ENCODE measurements at regions not wholly inside any gene's neighbourhood (a gene's known extent, or its start where the extent isn't known, plus 50 kb on each side); places are given as distances from the start of the nearest gene placed in this dataset.
"Not testable (repeated sequence)": the region's sequence is repeated elsewhere in the genome, so short reads cannot be mapped to it uniquely, and the experiment has no call there.

- H3K4me1 ChIP-seq (ENCODE audit: control insufficient read depth, insufficient read depth, low read length, poor library complexity, severe bottlenecking) = no peaks in the 10 kb centered on the region
- peaks cover 0 to 4% (median 0%) of the 10 kb centered on the region in 4 donors for H3K4me1 Mint-ChIP-seq
- no peaks in the 10 kb centered on the region for H3K27me3 ChIP-seq (ENCODE audit: control insufficient read depth, insufficient read depth, low read length)
- H3K4me3 Mint-ChIP-seq = no peak overlapping the region
- no peak for ATAC-seq (ENCODE audit: low read depth in 2 of 2)
- H3K27me3 Mint-ChIP-seq = no peaks in the 10 kb centered on the region
- H3K4me3 ChIP-seq (ENCODE audit: low read depth, low read length) = no peak overlapping the region
- H3K27ac ChIP-seq (ENCODE audit: insufficient read depth, low read length, poor library complexity, severe bottlenecking) = no peak overlapping the region
- H3K9me3 Mint-ChIP-seq = peaks cover 0 to 1% (median 0%) of the 10 kb centered on the region in 7 donors
- H3K9me3 ChIP-seq (ENCODE audit: control insufficient read depth in 2 of 2, low read length in 2 of 2) = no peaks in the 10 kb centered on the region
- H3K36me3 Mint-ChIP-seq = peaks cover 9% of the 10 kb centered on the region
- DNase-seq = no peak
- H3K27ac Mint-ChIP-seq = no peak overlapping the region
- H3K36me3 ChIP-seq (ENCODE audit: control insufficient read depth, insufficient read depth, low read length) = no peaks in the 10 kb centered on the region
These were observed 57.6 kb upstream of the TIAM2 start for GRCh38 chr6:154937306-154938220.

- H3K4me3 ChIP-seq (ENCODE audit: low read depth, low read length) = no peak overlapping the region
- Mint-ChIP-seq H3K9me3 (peaks cover 0 to 1% (median 0%) of the 10 kb centered on the region in 7 donors), H3K4me3 (no peak overlapping the region), H3K4me1 (peaks cover 0 to 4% (median 0%) of the 10 kb centered on the region in 4 donors), H3K27me3 (no peaks in the 10 kb centered on the region), H3K36me3 (peaks cover 9% of the 10 kb centered on the region), H3K27ac (no peak overlapping the region)
- H3K4me1 ChIP-seq (ENCODE audit: control insufficient read depth, insufficient read depth, low read length, poor library complexity, severe bottlenecking) = no peaks in the 10 kb centered on the region
- no peaks in the 10 kb centered on the region for H3K9me3 ChIP-seq (ENCODE audit: control insufficient read depth in 2 of 2, low read length in 2 of 2)
- DNase-seq = no peak
- no peaks in the 10 kb centered on the region for H3K27me3 ChIP-seq (ENCODE audit: control insufficient read depth, insufficient read depth, low read length)
- ATAC-seq (ENCODE audit: low read depth in 2 of 2) = no peak
- H3K27ac ChIP-seq (ENCODE audit: insufficient read depth, low read length, poor library complexity, severe bottlenecking) = no peak overlapping the region
- no peaks in the 10 kb centered on the region for H3K36me3 ChIP-seq (ENCODE audit: control insufficient read depth, insufficient read depth, low read length)
These were observed 56.9 kb upstream of the TIAM2 start for GRCh38 chr6:154938221-154938580.

GRCh38 chr6:154938727-154939285 is 56.3 kb upstream of the TIAM2 start:
- ATAC-seq (ENCODE audit: low read depth in 2 of 2); H3K4me3 Mint-ChIP-seq; H3K27ac ChIP-seq (ENCODE audit: insufficient read depth, low read length, poor library complexity, severe bottlenecking); H3K9me3 ChIP-seq (ENCODE audit: control insufficient read depth in 2 of 2, low read length in 2 of 2); H3K9me3 Mint-ChIP-seq; H3K27me3 Mint-ChIP-seq; DNase-seq; H3K4me1 ChIP-seq (ENCODE audit: control insufficient read depth, insufficient read depth, low read length, poor library complexity, severe bottlenecking); H3K4me3 ChIP-seq (ENCODE audit: low read depth, low read length); H3K36me3 ChIP-seq (ENCODE audit: control insufficient read depth, insufficient read depth, low read length); H3K27me3 ChIP-seq (ENCODE audit: control insufficient read depth, insufficient read depth, low read length); H3K36me3 Mint-ChIP-seq; H3K4me1 Mint-ChIP-seq: not testable (repeated sequence)
- H3K27ac Mint-ChIP-seq = peak overlapping the region in 1 of 3 donors; percentile 20

GRCh38 chr6:154942770-154943169 is 52.3 kb upstream of the TIAM2 start:
- DNase-seq (no peak), ATAC-seq (ENCODE audit: low read depth in 2 of 2) (no peak)
- H3K9me3 Mint-ChIP-seq = peaks cover 0 to 5% (median 0%) of the 10 kb centered on the region in 7 donors
- Histone ChIP-seq H3K9me3 (ENCODE audit: control insufficient read depth in 2 of 2, low read length in 2 of 2) (no peaks in the 10 kb centered on the region), H3K36me3 (ENCODE audit: control insufficient read depth, insufficient read depth, low read length) (no peaks in the 10 kb centered on the region), H3K27me3 (ENCODE audit: control insufficient read depth, insufficient read depth, low read length) (no peaks in the 10 kb centered on the region), H3K4me1 (ENCODE audit: control insufficient read depth, insufficient read depth, low read length, poor library complexity, severe bottlenecking) (no peaks in the 10 kb centered on the region), H3K27ac (ENCODE audit: insufficient read depth, low read length, poor library complexity, severe bottlenecking) (no peak overlapping the region), H3K4me3 (ENCODE audit: low read depth, low read length) (no peak overlapping the region)
- no peak overlapping the region for H3K4me3 Mint-ChIP-seq
- no peak overlapping the region for H3K27ac Mint-ChIP-seq
- no peaks in the 10 kb centered on the region for H3K4me1 Mint-ChIP-seq
- H3K36me3 Mint-ChIP-seq = peaks cover 13% of the 10 kb centered on the region
- no peaks in the 10 kb centered on the region for H3K27me3 Mint-ChIP-seq

- Mint-ChIP-seq H3K9me3 (peaks cover 0 to 5% (median 0%) of the 10 kb centered on the region in 7 donors), H3K4me3 (no peak overlapping the region), H3K4me1 (peaks cover 0 to under 1% (median under 1%) of the 10 kb centered on the region in 4 donors), H3K27ac (no peak overlapping the region), H3K27me3 (no peaks in the 10 kb centered on the region), H3K36me3 (peaks cover 21% of the 10 kb centered on the region)
- H3K9me3 ChIP-seq (ENCODE audit: control insufficient read depth in 2 of 2, low read length in 2 of 2) = no peaks in the 10 kb centered on the region
- H3K36me3 ChIP-seq (ENCODE audit: control insufficient read depth, insufficient read depth, low read length) = no peaks in the 10 kb centered on the region
- H3K4me3 ChIP-seq (ENCODE audit: low read depth, low read length) = no peak overlapping the region
- H3K27ac ChIP-seq (ENCODE audit: insufficient read depth, low read length, poor library complexity, severe bottlenecking) = no peak overlapping the region
- ATAC-seq (ENCODE audit: low read depth in 2 of 2) (no peak), DNase-seq (no peak)
- no peaks in the 10 kb centered on the region for H3K4me1 ChIP-seq (ENCODE audit: control insufficient read depth, insufficient read depth, low read length, poor library complexity, severe bottlenecking)
- H3K27me3 ChIP-seq (ENCODE audit: control insufficient read depth, insufficient read depth, low read length) = no peaks in the 10 kb centered on the region
These were observed 49.7 kb upstream of the TIAM2 start for GRCh38 chr6:154945271-154945890.

Measured in CD4-positive, CD25-positive, alpha-beta regulatory T cell (primary cell).